CD4-positive, alpha-beta T cell treated with Interleukin-6 for 4 hours (primary cell): ENCODE measurements at regions not wholly inside any gene's neighbourhood (a gene's known extent, or its start where the extent isn't known, plus 50 kb on each side); places are given as distances from the start of the nearest gene placed in this dataset.
"Not testable (repeated sequence)": the region's sequence is repeated elsewhere in the genome, so short reads cannot be mapped to it uniquely, and the experiment has no call there.

Experiments used
- DNase-seq: peaks from one replicate; pipeline ENCODE4 v3.0.0-alpha.2; 2020; ENCODE audit warnings: mixed read lengths

GRCh38 chr14:105663818-105664596 is 137.6 kb downstream of the TMEM121 start:
- not testable (repeated sequence) for DNase-seq

GRCh38 chr14:105664691-105665090 is 138.3 kb downstream of the TMEM121 start:
- DNase-seq = no peak

- DNase-seq = no peak
Observed at GRCh38 chr14:105665247-105665950, 139.0 kb downstream of the TMEM121 start.

GRCh38 chr14:105665951-105666277 is 139.5 kb downstream of the TMEM121 start:
- no peak for DNase-seq

- DNase-seq = no peak
Observed at GRCh38 chr14:105666420-105666819, 140.0 kb downstream of the TMEM121 start.

GRCh38 chr14:105666991-105667662 is 140.7 kb downstream of the TMEM121 start:
- not testable (repeated sequence) for DNase-seq

GRCh38 chr14:105667663-105668020 is 141.3 kb downstream of the TMEM121 start:
- not testable (repeated sequence) for DNase-seq

GRCh38 chr14:105668021-105668420 is 141.6 kb downstream of the TMEM121 start:
- not testable (repeated sequence) for DNase-seq

GRCh38 chr14:105668471-105669230 is 142.3 kb downstream of the TMEM121 start:
- not testable (repeated sequence) for DNase-seq

- not testable (repeated sequence) for DNase-seq
Observed at GRCh38 chr14:105669231-105669610, 142.8 kb downstream of the TMEM121 start.

GRCh38 chr14:105669646-105670045 is 143.3 kb downstream of the TMEM121 start:
- DNase-seq = not testable (repeated sequence)

GRCh38 chr14:105672450-105673200 is 146.2 kb downstream of the TMEM121 start:
- DNase-seq = not testable (repeated sequence)

- DNase-seq = not testable (repeated sequence)
Observed at GRCh38 chr14:105675433-105675832, 149.1 kb downstream of the TMEM121 start.

- not testable (repeated sequence) for DNase-seq
Observed at GRCh38 chr14:105675905-105676670, 149.7 kb downstream of the TMEM121 start.

GRCh38 chr14:105678057-105678456 is 151.7 kb downstream of the TMEM121 start:
- DNase-seq = not testable (repeated sequence)

- not testable (repeated sequence) for DNase-seq
Observed at GRCh38 chr14:105678996-105679958, 152.9 kb downstream of the TMEM121 start.

- peak; percentile 19 for DNase-seq
Observed at GRCh38 chr14:105679959-105680735, 153.8 kb downstream of the TMEM121 start.

- not testable (repeated sequence) for DNase-seq
Observed at GRCh38 chr14:105680736-105681098, 154.3 kb downstream of the TMEM121 start.

GRCh38 chr14:105681606-105682185 is 155.3 kb downstream of the TMEM121 start:
- DNase-seq = not testable (repeated sequence)
